HUES48 (cell line): ENCODE measurements at regions not wholly inside any gene's neighbourhood (a gene's known extent, or its start where the extent isn't known, plus 50 kb on each side); places are given as distances from the start of the nearest gene placed in this dataset.

ENCODE experiments used
- H3K27ac ChIP-seq: one replicate; pipeline ENCODE4 v1.7.0; 2013; ENCODE audit warnings: low read depth, low read length, inconsistent platforms
- H3K27me3 ChIP-seq: 2 replicates; pipeline ENCODE4 v1.6.1; 2013; ENCODE audit warnings: mild to moderate bottlenecking, low read length; ENCODE audit not compliant: control insufficient read depth, insufficient read depth
- H3K36me3 ChIP-seq: 2 replicates; pipeline ENCODE4 v1.6.1; 2013; ENCODE audit warnings: low read length; ENCODE audit not compliant: control insufficient read depth, insufficient read depth
- H3K4me1 ChIP-seq: 2 replicates; pipeline ENCODE4 v1.6.1; 2013; ENCODE audit warnings: mild to moderate bottlenecking, low read length; ENCODE audit not compliant: control insufficient read depth, insufficient read depth
- H3K4me3 ChIP-seq: 2 replicates; pipeline ENCODE4 v1.5.1; 2013; ENCODE audit warnings: mild to moderate bottlenecking, low read depth, low read length
- H3K9ac ChIP-seq: 2 replicates; pipeline ENCODE4 v1.6.1; 2013; ENCODE audit warnings: mild to moderate bottlenecking, low read depth, low read length, moderate library complexity
- H3K9me3 ChIP-seq: 2 replicates; pipeline ENCODE4 v1.6.1; 2013; ENCODE audit warnings: low read length; ENCODE audit not compliant: control insufficient read depth, insufficient read depth

DNA sequence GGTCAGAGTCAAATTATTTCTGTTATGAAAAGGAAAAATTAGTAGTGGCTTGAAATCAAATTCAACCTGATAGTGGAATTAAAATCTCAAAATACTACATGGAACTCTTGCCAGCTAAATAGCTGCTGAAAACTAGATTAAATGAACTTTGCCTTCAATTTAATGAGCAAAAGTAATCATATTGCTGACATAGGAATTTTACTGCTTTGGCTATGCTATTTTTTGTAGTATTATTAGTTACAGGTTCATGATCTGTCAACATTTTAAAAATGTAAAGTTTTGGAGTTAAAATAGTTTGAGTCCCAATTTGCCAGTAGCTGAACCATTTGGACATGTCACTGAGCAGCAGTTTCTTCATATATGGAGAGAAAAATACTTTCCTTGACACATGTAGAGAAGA, 81.4 kb downstream of the RERGL start:
- no peak overlapping the region for H3K4me3 ChIP-seq
- H3K9me3 ChIP-seq: no peaks in the 10 kb centered on the region
- no peaks in the 10 kb centered on the region for H3K36me3 ChIP-seq
- no peak overlapping the region for H3K9ac ChIP-seq
- H3K4me1 ChIP-seq: no peaks in the 10 kb centered on the region
- no peak overlapping the region for H3K27ac ChIP-seq
- no peaks in the 10 kb centered on the region for H3K27me3 ChIP-seq

DNA sequence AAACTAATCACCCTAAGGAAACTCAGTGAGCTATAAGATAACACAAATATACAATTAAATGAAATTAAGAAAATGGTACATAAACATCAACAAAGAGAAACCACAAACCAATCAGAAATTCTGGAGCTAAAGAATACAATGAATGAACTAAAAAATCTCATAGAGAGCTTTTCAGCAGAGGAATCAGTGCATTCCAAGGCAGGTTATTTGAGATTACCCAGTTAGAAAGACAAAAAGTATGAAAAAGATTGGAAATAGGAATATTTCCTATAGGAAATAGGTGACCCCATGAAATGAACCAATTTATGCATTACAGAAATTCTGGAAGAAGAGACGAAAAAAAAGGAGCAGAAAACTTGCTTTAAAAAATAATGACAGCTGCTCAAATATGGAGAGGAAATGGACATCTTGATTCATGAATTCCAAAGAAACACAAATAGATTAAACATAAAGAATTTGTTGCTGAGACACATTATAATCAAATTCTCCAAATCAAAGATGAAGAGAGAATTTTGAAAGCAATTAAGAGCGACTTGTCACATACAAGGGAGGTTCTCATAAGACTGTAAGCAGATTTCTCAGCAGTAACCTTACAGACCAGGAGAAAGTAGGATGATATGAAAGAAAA, 90.7 kb downstream of the RERGL start:
- Histone ChIP-seq H3K4me1 (no peaks in the 10 kb centered on the region), H3K4me3 (no peak overlapping the region), H3K9me3 (peaks cover 19% of the 10 kb centered on the region; the same call in 1 of the 2 replicates), H3K27ac (no peak overlapping the region), H3K27me3 (no peaks in the 10 kb centered on the region), H3K36me3 (no peaks in the 10 kb centered on the region), H3K9ac (no peak overlapping the region)

DNA sequence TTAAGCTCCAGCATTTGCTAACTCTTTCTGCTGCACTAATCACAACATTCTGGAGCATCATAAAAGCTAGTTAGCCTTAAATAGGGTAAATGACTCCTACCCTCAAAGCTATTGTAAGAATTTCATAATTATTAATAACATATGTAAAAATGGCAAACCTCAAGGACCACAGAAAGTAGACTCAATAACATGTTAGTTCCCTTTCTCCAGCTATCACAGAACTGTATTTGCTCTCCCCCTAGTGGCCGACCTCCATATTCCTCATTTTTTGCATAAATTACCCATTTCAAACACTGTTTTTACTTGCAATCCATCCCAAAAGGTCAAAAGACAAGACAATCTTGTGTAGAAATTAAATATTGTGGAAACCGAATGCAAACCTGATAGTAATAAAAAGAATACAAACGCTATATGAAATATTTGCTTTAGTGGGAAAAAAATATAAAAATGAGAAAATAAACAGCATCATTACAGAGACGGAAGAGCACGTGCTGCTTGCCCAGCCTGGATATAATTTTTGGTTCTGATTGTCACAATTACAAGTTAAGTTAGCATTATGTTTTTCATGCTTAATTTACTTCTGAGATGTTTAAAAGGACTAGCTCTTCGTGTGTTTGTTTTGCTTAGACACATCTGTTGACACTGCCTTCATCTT, 97.9 kb downstream of the RERGL start:
- Histone ChIP-seq H3K9me3 (no peaks in the 10 kb centered on the region), H3K4me1 (no peaks in the 10 kb centered on the region), H3K4me3 (no peak overlapping the region), H3K9ac (no peak overlapping the region), H3K27ac (no peak overlapping the region), H3K27me3 (no peaks in the 10 kb centered on the region), H3K36me3 (no peaks in the 10 kb centered on the region)

DNA sequence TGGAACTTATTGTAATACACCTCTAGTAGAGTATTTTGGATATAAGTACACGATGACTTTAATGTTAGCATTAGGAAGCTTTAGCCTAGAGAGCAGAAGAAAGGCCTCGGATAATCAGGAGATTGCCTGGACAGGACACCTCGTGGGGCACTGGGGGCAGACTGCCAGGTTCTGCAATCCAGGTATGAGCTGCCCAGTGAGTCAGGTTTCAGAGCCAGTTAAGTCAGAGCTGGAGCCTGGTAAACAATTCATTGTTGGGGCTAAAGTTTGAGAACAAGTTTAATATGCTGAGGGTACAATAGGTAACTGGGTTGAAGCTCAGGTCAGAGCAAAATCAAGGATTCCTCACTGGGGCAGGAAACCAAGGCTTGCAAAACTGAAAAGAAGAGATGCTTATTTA, 107.4 kb downstream of the RERGL start:
- Histone ChIP-seq H3K36me3 (no peaks in the 10 kb centered on the region), H3K9me3 (no peaks in the 10 kb centered on the region), H3K27ac (no peak overlapping the region), H3K4me1 (no peaks in the 10 kb centered on the region), H3K27me3 (no peaks in the 10 kb centered on the region), H3K9ac (no peak overlapping the region), H3K4me3 (no peak overlapping the region)

DNA sequence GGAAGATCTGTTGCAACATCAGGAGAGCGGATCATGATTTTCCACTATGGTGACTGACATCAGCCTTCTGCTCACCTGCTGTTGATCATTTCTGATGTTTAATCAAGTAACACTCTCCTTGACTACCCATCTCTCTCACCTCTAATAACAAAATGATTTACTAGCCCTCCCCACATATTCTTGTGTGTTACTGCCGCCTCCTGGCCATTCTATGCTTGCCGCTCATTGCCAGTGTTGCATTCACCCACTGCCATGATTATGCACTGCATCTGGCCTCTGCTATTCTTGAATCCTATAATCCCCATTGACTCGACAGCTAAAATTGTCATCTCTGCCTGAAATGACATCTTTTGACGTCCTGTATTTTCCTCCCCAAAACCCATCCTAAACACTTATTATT, 113.8 kb downstream of the RERGL start:
- H3K36me3 ChIP-seq: no peaks in the 10 kb centered on the region
- H3K27me3 ChIP-seq: no peaks in the 10 kb centered on the region
- H3K9me3 ChIP-seq: no peaks in the 10 kb centered on the region
- H3K4me1 ChIP-seq: no peaks in the 10 kb centered on the region
- H3K27ac ChIP-seq: no peak overlapping the region
- H3K9ac ChIP-seq: no peak overlapping the region
- H3K4me3 ChIP-seq: no peak overlapping the region

DNA sequence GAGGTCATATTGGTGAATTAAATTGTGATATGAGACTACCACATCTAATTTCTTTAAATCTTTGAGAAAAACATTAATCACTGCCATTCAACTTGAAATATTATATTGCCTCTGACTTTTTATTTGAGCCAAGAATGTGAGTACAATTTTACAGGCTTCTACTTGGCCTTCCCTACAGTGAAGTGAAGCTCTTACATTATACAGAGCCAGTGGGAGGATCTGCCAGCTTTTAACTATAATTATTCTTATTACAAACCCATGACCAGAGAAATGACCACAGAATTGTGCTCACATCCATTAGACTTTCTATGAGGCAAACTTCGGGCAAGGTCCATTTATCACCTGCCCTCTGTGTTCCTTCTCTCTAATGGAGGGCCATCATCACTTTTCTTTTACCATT, 114.2 kb downstream of the RERGL start:
- H3K9ac ChIP-seq: no peak overlapping the region
- H3K27ac ChIP-seq: no peak overlapping the region
- H3K9me3 ChIP-seq: no peaks in the 10 kb centered on the region
- no peak overlapping the region for H3K4me3 ChIP-seq
- H3K36me3 ChIP-seq: no peaks in the 10 kb centered on the region
- H3K4me1 ChIP-seq: no peaks in the 10 kb centered on the region
- H3K27me3 ChIP-seq: no peaks in the 10 kb centered on the region

DNA sequence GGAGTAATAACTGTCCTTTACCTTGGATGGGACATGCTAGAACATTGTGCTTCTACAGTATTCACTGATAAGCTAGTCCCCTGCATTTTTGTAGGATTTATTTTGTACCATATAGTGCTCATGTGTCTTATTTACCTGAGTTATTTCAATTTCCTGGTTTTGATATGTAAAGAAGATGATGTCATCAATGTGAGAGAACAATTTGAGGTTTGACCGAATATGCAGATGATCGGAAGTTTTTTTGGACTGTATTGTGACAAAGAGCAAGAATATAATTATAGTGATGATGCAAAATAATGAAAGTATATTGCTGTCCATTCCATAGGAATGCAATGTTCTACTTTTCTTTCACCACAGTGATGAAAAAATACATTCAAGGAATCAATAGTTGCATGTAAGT, 114.8 kb downstream of the RERGL start:
- no peaks in the 10 kb centered on the region for H3K9me3 ChIP-seq
- no peaks in the 10 kb centered on the region for H3K36me3 ChIP-seq
- no peak overlapping the region for H3K4me3 ChIP-seq
- H3K9ac ChIP-seq: no peak overlapping the region
- no peak overlapping the region for H3K27ac ChIP-seq
- H3K4me1 ChIP-seq: no peaks in the 10 kb centered on the region
- H3K27me3 ChIP-seq: no peaks in the 10 kb centered on the region

DNA sequence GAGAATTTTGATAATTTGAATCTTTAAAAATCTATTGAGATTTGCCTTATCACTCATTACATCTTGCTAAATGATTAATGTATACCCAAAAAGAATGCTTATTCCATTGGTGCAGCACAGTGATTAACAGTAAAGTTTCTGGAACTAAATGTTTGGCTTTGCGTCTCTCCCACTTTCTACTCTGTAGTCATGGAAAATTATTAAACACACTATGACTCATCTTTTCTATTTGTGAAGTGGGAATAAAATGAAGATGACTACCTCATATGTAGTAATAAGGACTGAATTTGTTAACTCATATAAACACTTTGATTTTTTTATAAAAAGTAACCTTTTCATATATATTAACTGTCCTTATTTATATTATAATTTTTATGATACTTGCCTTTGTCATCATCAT, 118.1 kb downstream of the RERGL start:
- H3K36me3 ChIP-seq: no peaks in the 10 kb centered on the region
- H3K9me3 ChIP-seq: no peaks in the 10 kb centered on the region
- no peaks in the 10 kb centered on the region for H3K27me3 ChIP-seq
- no peak overlapping the region for H3K27ac ChIP-seq
- H3K4me1 ChIP-seq: no peaks in the 10 kb centered on the region
- H3K4me3 ChIP-seq: no peak overlapping the region
- no peak overlapping the region for H3K9ac ChIP-seq

DNA sequence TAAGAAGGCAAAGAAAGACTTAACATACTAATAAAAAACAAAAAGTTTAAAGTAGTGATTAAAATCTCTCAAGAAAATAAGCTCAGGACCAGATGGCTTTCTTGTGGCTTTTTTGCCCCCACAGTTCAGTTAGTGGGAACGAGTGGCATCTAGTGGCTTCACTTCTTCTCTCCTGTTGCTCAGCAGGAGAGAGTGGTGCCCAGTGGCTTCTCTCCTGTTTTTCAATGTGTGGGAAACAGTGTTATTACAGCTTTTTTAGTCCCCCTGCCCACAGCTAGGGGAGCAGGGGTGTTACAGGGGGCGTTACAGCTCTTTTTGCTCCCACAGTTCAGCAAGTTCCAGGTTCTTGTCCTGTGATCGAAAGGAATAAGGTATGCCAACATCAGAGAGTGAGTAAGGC, 135.2 kb downstream of the RERGL start:
- H3K27me3 ChIP-seq: no peaks in the 10 kb centered on the region
- peaks cover 7% of the 10 kb centered on the region; the same call in 1 of the 2 replicates for H3K4me1 ChIP-seq
- no peak overlapping the region for H3K27ac ChIP-seq
- no peaks in the 10 kb centered on the region for H3K9me3 ChIP-seq
- no peak overlapping the region for H3K4me3 ChIP-seq
- no peaks in the 10 kb centered on the region for H3K36me3 ChIP-seq
- H3K9ac ChIP-seq: no peak overlapping the region

DNA sequence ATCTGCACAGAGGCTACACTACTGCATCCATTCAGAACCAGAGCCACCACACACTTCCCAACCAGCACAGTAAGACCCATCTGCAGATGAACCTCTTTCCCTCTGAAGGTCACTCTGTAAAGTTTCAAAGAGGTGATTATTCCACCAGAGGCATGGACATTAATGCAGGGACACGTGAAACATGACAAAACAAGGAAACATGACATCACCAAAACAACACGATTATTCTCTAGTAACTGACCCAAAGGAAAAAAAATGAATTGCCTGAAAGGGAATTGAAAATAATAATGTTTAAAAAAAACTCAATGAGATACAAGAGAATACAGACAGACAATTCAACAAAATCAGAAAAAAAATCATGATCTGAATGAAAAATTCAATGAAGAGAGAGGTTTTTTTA, 139.1 kb downstream of the RERGL start:
- Histone ChIP-seq H3K4me3 (no peak overlapping the region), H3K9me3 (no peaks in the 10 kb centered on the region), H3K4me1 (peaks cover 7% of the 10 kb centered on the region; the same call in 1 of the 2 replicates), H3K9ac (no peak overlapping the region), H3K27me3 (no peaks in the 10 kb centered on the region), H3K36me3 (no peaks in the 10 kb centered on the region), H3K27ac (no peak overlapping the region)

DNA sequence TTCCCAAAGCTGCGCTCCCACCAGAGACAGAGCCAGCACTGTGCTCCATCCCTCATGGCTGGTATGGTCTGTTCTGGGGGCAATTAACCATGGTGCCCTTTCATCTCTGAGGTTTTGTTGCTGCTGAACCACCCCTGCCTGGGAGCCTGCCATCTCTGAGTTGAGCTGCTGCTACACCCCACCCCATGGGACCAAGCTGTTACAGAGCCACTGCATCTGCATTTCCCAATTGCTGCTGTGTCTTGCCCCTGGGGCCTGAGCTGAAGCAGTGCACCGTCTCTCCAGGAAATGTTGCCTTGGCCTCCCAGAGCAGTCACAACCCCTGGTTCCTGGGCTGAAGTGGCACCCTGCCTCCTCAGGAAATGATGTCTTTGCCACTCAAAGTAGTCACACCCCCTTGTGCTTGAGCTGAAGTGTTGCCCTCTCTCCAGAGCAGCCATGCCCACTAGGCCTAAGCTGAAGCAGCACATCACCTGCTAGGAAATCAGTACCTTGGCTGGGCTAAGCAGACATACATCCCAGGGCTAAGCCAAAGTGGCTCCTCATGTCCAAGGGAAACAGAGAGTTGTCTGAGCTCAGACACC, 140.3 kb downstream of the RERGL start:
- Histone ChIP-seq H3K4me1 (peaks cover 7% of the 10 kb centered on the region; the same call in 1 of the 2 replicates), H3K27ac (no peak overlapping the region)

More for the DNA sequence above, 140.3 kb downstream of the RERGL start:
- Histone ChIP-seq H3K36me3 (no peaks in the 10 kb centered on the region), H3K27me3 (no peaks in the 10 kb centered on the region), H3K9ac (no peak overlapping the region), H3K4me3 (no peak overlapping the region), H3K9me3 (no peaks in the 10 kb centered on the region)
